Nephron progenitor cell (in vitro differentiated cells): ENCODE measurements at regions not wholly inside any gene's neighbourhood (a gene's known extent, or its start where the extent isn't known, plus 50 kb on each side); places are given as distances from the start of the nearest gene placed in this dataset.

Experiments
- DNase-seq: peaks from one replicate; pipeline ENCODE4 v3.0.0; 2021
- H3K27ac Mint-ChIP-seq: 2 replicates; pipeline ENCODE4 v1.8.0; 2021; ENCODE audit warnings: mild to moderate bottlenecking, moderate library complexity, mixed read lengths
- H3K27me3 Mint-ChIP-seq: 2 replicates; pipeline ENCODE4 v1.8.0; 2021; ENCODE audit warnings: mild to moderate bottlenecking, low read depth, mixed read lengths; ENCODE audit not compliant: poor library complexity
- H3K36me3 Mint-ChIP-seq: 2 replicates; pipeline ENCODE4 v1.8.0; 2021; ENCODE audit warnings: low read depth, mixed read lengths
- H3K4me1 Mint-ChIP-seq: 2 replicates; pipeline ENCODE4 v1.8.0; 2021; ENCODE audit warnings: mixed read lengths
- H3K4me3 Mint-ChIP-seq: 2 replicates; pipeline ENCODE4 v1.8.0; 2021; ENCODE audit warnings: mild to moderate bottlenecking, moderate library complexity, mixed read lengths
- H3K9me3 Mint-ChIP-seq: 2 replicates; pipeline ENCODE4 v1.8.0; 2021; ENCODE audit warnings: mild to moderate bottlenecking, moderate library complexity, mixed read lengths
- TF ChIP-seq, protein P1 (sequence below): fragments of 200-600 bp; sonication (generic); IDR thresholded peaks from 2 replicates; pipeline ENCODE4 v1.5.0; 2021; ENCODE audit warnings: antibody characterized with exemption

DNA sequence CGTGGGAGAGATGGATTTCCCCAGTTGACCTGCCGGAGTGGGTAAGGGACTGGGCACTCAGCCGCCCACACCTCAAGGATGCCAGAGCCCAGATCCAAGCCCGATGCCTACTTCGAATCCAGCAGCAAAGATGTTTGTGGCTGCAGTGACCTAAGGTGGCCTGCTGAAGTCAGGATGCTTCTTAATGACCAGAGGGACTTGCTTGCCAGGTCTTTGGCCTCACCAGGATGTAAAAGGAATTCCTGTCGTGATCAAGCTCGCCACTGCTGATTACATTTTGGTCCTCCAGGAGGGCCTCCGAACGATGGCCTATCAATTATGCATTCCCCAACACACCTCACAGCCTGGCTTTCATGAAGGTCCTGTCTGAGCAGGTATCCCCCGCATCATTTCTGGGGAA lies 349.5 kb upstream of the ZMIZ1 start:
- TF ChIP-seq, protein P1, sequence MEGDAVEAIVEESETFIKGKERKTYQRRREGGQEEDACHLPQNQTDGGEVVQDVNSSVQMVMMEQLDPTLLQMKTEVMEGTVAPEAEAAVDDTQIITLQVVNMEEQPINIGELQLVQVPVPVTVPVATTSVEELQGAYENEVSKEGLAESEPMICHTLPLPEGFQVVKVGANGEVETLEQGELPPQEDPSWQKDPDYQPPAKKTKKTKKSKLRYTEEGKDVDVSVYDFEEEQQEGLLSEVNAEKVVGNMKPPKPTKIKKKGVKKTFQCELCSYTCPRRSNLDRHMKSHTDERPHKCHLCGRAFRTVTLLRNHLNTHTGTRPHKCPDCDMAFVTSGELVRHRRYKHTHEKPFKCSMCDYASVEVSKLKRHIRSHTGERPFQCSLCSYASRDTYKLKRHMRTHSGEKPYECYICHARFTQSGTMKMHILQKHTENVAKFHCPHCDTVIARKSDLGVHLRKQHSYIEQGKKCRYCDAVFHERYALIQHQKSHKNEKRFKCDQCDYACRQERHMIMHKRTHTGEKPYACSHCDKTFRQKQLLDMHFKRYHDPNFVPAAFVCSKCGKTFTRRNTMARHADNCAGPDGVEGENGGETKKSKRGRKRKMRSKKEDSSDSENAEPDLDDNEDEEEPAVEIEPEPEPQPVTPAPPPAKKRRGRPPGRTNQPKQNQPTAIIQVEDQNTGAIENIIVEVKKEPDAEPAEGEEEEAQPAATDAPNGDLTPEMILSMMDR, result no peak
- DNase-seq, result no peak
- H3K27ac Mint-ChIP-seq, result no peak overlapping the region
- H3K9me3 Mint-ChIP-seq, result no peaks in the 10 kb centered on the region
- no peak overlapping the region for H3K4me3 Mint-ChIP-seq
- peaks cover 18% of the 10 kb centered on the region for H3K27me3 Mint-ChIP-seq
- H3K4me1 Mint-ChIP-seq, result no peaks in the 10 kb centered on the region
- no peaks in the 10 kb centered on the region for H3K36me3 Mint-ChIP-seq

DNA sequence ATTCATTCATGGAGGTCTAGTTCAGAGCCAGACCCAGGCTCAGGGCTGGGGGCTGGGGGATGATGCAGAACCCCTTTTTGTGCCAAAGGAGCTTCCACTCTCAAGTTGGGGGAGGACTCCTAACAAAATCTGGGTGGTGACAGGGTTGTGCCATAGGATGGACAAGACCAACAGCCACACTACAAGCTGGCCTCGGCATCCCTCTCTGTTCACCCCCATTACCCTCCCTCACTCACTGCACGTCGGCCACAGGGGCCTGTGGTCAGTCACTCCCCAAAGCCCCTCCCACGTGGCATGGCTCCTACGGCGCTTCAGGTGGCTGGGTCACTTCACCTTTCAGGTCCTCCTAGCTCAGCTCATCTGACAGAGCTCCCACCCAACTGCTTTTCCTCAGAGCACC lies 348.7 kb upstream of the ZMIZ1 start:
- peaks cover 21% of the 10 kb centered on the region for H3K27me3 Mint-ChIP-seq
- TF ChIP-seq, protein P1, result no peak
- H3K4me1 Mint-ChIP-seq, result no peaks in the 10 kb centered on the region
- H3K27ac Mint-ChIP-seq, result no peak overlapping the region
- no peaks in the 10 kb centered on the region for H3K36me3 Mint-ChIP-seq
- no peak for DNase-seq
- no peaks in the 10 kb centered on the region for H3K9me3 Mint-ChIP-seq
- no peak overlapping the region for H3K4me3 Mint-ChIP-seq

DNA sequence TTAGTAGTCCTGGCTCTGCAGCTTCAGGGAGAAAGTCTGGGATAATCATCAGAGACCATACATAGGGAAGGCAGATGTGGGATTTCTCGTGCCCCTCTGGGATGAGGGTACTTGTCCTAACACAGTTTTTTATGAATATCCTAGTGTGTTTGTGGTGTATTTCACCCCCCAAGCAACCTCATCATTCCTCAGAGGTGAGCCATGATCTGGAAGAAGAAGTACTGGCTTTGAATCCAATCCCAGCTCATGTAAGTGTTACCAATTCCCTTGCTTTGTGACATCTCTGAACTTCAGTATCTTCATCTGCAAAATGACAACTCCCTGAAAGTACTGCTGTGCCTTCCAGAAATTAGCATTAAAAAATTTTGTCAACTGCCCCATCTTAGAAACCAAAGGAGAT lies 347.5 kb upstream of the ZMIZ1 start:
- no peak overlapping the region for H3K27ac Mint-ChIP-seq
- no peaks in the 10 kb centered on the region for H3K4me1 Mint-ChIP-seq
- no peaks in the 10 kb centered on the region for H3K9me3 Mint-ChIP-seq
- no peaks in the 10 kb centered on the region for H3K36me3 Mint-ChIP-seq
- no peak overlapping the region for H3K4me3 Mint-ChIP-seq
- DNase-seq, result no peak
- peaks cover 19% of the 10 kb centered on the region for H3K27me3 Mint-ChIP-seq
- TF ChIP-seq, protein P1, result no peak

DNA sequence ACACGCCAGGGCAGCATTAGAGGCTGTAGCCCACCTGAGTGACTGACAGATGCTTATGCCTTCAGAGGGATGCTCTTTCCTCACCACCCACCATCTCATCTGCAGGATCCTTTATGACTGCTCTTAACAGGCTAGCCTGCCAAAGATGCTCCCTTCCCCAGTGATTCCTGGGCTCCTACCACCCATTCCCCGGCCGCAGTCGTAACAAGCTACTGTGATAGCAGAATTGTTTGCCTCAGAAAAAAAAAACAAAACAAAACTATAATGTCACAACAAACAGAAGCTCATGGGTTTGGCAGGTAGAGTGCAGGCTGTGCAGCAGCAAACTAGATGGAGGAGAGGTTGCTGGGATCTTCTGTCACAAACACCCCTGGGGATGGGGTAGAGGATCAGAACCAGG lies 343.9 kb upstream of the ZMIZ1 start:
- Mint-ChIP-seq H3K9me3 (no peaks in the 10 kb centered on the region), H3K36me3 (no peaks in the 10 kb centered on the region), H3K4me3 (no peak overlapping the region), H3K27ac (no peak overlapping the region), H3K27me3 (peaks cover 26% of the 10 kb centered on the region), H3K4me1 (peaks cover 7% of the 10 kb centered on the region)
- no peak for DNase-seq
- TF ChIP-seq, protein P1, result no peak

DNA sequence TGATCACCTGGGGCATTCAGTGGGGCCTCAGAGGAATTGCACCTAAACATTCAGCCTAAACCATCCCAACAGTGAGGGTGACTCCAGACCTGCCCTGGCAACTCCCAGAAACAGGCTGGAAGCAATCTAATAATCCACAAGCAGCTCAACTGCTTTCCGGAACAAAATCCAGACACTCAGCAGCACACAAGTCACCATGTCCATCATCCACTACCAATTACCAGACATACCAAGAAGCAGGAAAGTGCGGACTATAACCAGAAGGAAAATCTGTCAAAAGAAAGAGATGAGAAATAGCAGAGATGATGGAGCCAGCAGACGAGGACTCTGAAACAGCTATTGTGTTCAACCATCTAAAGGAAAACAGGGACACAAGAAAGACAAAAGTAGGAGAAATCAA lies 342.6 kb upstream of the ZMIZ1 start:
- no peaks in the 10 kb centered on the region for H3K36me3 Mint-ChIP-seq
- H3K27ac Mint-ChIP-seq, result no peak overlapping the region
- DNase-seq, result no peak
- H3K27me3 Mint-ChIP-seq, result peaks cover 21% of the 10 kb centered on the region
- no peak overlapping the region for H3K4me3 Mint-ChIP-seq
- TF ChIP-seq, protein P1, result no peak
- H3K9me3 Mint-ChIP-seq, result no peaks in the 10 kb centered on the region
- H3K4me1 Mint-ChIP-seq, result peaks cover 7% of the 10 kb centered on the region

DNA sequence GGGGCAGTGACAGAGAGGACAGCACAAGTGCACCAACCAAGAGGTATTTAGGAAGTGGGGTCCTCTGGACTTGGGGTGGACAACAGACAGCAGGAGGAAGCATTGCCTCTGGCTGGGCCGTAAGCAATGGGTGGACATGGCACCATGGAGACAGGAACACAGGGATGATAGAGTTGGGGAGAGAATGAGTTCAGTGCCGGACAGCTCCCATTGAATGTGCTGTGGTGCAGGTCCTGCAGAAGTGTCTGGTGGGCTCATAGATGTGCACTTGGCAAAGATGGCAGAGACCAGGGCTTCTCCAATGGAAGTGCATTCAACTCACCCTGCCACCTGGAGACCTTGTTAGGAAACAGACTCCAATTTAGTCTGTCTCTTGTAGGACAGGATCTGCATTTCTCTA lies 341.5 kb upstream of the ZMIZ1 start:
- Mint-ChIP-seq H3K27ac (no peak overlapping the region), H3K4me3 (no peak overlapping the region), H3K9me3 (no peaks in the 10 kb centered on the region), H3K27me3 (peaks cover 18% of the 10 kb centered on the region), H3K4me1 (peaks cover 7% of the 10 kb centered on the region), H3K36me3 (no peaks in the 10 kb centered on the region)
- TF ChIP-seq, protein P1, result no peak
- DNase-seq, result no peak
